HG03025 (cell line): ENCODE measurements at regions not wholly inside any gene's neighbourhood (a gene's known extent, or its start where the extent isn't known, plus 50 kb on each side); places are given as distances from the start of the nearest gene placed in this dataset.
A peak's percentile ranks its signal among the peaks of the same experiment; 100 is the strongest.
"Not testable (repeated sequence)": the region's sequence is repeated elsewhere in the genome, so short reads cannot be mapped to it uniquely, and the experiment has no call there.

Experiments used
- ATAC-seq: cut with Tn5 transposase; IDR thresholded peaks from one replicate; pipeline ENCODE4 v1.9.1; 2021; ENCODE audit warnings: mild to moderate bottlenecking, moderate library complexity; ENCODE audit not compliant: unreplicated experiment, low FRiP score

GRCh38 chr4:114226968-114227760 is 247.7 kb upstream of the ARSJ start:
- peak; percentile 93 for ATAC-seq

- no peak for ATAC-seq
Measured at GRCh38 chr4:114229706-114230105, 250.3 kb upstream of the ARSJ start.

GRCh38 chr4:114236171-114236769 is 256.8 kb upstream of the ARSJ start:
- no peak for ATAC-seq

GRCh38 chr4:114237997-114238396 is 258.6 kb upstream of the ARSJ start:
- no peak for ATAC-seq

- no peak for ATAC-seq
Measured at GRCh38 chr4:114249561-114249960, 270.1 kb upstream of the ARSJ start.

- no peak for ATAC-seq
Measured at GRCh38 chr4:114249976-114250375, 270.5 kb upstream of the ARSJ start.

GRCh38 chr4:114250439-114250891 is 271.0 kb upstream of the ARSJ start:
- no peak for ATAC-seq

GRCh38 chr4:114251020-114251419 is 271.6 kb upstream of the ARSJ start:
- no peak for ATAC-seq

- no peak for ATAC-seq
Measured at GRCh38 chr4:114252499-114252898, 273.1 kb upstream of the ARSJ start.

- no peak for ATAC-seq
Measured at GRCh38 chr4:114257501-114257900, 278.1 kb upstream of the ARSJ start.

GRCh38 chr4:114262421-114262820 is 283.0 kb upstream of the ARSJ start:
- not testable (repeated sequence) for ATAC-seq

- no peak for ATAC-seq
Measured at GRCh38 chr4:114263233-114263632, 283.8 kb upstream of the ARSJ start.

- ATAC-seq, result no peak
Measured at GRCh38 chr4:114264452-114264851, 285.0 kb upstream of the ARSJ start.

GRCh38 chr4:114264877-114265291 is 285.4 kb upstream of the ARSJ start:
- ATAC-seq, result no peak

- no peak for ATAC-seq
Measured at GRCh38 chr4:114265342-114265741, 285.9 kb upstream of the ARSJ start.

GRCh38 chr4:114267976-114268375 is 288.5 kb upstream of the ARSJ start:
- no peak for ATAC-seq

GRCh38 chr4:114271031-114271430 is 291.6 kb upstream of the ARSJ start:
- ATAC-seq, result no peak

GRCh38 chr4:114272226-114272625 is 292.8 kb upstream of the ARSJ start:
- ATAC-seq, result no peak

GRCh38 chr4:114273238-114273637 is 293.8 kb upstream of the ARSJ start:
- no peak for ATAC-seq

GRCh38 chr4:114277690-114278089 is 298.2 kb upstream of the ARSJ start:
- ATAC-seq, result no peak

GRCh38 chr4:114279066-114279465 is 299.6 kb upstream of the ARSJ start:
- ATAC-seq, result no peak

GRCh38 chr4:114279711-114280110 is 300.3 kb upstream of the ARSJ start:
- ATAC-seq, result no peak
